ENCODE measurements at regions not wholly inside any gene's neighbourhood (a gene's known extent, or its start where the extent isn't known, plus 50 kb on each side); places are given as distances from the start of the nearest gene placed in this dataset.

DNA sequence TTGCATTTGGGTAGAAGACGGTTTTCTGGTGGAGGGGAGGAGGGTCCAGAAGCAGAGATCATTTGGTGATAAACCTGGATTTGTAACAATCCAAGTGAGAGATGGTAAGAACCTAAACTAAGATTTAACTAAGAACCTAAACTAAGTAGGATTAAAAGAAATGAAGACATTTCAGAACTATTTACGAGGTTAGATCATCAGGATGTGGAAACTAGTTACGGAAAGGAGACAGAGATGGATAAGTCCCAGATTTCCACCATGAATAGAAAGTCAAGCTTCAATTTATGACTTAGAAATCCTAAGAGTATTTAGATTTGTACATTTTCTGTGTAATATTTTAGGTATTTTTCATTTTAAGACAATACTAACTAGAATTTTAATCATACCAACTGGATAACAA lies 86.3 kb downstream of the SEC16B start:
- no peak for TF ChIP-seq POLR2AphosphoS5 (IDR thresholded peaks at IDR 0.05; ENCODE audit: borderline replicate concordance, low read depth, low read length)
- TF ChIP-seq EZH2 (IDR thresholded peaks at IDR 0.05), result no peak
- TF ChIP-seq FOXP2 (optimal IDR thresholded peaks at IDR 0.05; ENCODE audit: control extremely low read depth, extremely low read length, insufficient read depth), result no peak

Data from SK-N-MC (cell line).